ENCODE measurements at regions not wholly inside any gene's neighbourhood (a gene's known extent, or its start where the extent isn't known, plus 50 kb on each side); places are given as distances from the start of the nearest gene placed in this dataset.

DNA sequence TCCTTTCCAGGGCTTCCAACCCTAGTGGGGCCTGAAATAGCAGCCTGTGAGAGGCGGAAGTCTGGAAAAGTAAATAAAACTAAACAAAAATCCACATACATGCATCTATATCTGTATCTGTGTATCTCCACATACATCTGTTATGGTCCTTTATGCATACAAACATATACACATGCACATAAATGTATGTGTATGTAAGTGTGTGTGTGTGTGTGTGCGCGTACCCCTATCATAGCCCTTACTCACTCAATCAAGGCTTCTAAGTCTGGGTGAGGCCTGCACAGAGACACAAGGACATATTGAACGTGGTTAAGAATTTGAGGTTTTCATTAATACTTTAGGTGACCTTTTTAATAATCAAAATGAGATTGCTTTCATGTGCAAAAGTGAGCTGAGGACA lies 98.9 kb upstream of the CYRIA start:
- TF ChIP-seq POLR2A (IDR thresholded peaks at IDR 0.05; ENCODE audit: borderline replicate concordance, extremely low read depth, insufficient read depth, insufficient read length): no peak
- TF ChIP-seq EZH2 (IDR thresholded peaks at IDR 0.05): no peak
- TF ChIP-seq, protein P1, sequence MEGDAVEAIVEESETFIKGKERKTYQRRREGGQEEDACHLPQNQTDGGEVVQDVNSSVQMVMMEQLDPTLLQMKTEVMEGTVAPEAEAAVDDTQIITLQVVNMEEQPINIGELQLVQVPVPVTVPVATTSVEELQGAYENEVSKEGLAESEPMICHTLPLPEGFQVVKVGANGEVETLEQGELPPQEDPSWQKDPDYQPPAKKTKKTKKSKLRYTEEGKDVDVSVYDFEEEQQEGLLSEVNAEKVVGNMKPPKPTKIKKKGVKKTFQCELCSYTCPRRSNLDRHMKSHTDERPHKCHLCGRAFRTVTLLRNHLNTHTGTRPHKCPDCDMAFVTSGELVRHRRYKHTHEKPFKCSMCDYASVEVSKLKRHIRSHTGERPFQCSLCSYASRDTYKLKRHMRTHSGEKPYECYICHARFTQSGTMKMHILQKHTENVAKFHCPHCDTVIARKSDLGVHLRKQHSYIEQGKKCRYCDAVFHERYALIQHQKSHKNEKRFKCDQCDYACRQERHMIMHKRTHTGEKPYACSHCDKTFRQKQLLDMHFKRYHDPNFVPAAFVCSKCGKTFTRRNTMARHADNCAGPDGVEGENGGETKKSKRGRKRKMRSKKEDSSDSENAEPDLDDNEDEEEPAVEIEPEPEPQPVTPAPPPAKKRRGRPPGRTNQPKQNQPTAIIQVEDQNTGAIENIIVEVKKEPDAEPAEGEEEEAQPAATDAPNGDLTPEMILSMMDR (IDR thresholded peaks at IDR 0.05 in 2 of 3, conservative IDR thresholded peaks at IDR 0.05 in 1 of 3; ENCODE audit: borderline replicate concordance in 1 of 3, insufficient read depth in 1 of 3, low read depth in 2 of 3, low read length in 2 of 3): no peak

All from HCT116 (cell line).